GM13977 (cell line): ENCODE measurements at regions not wholly inside any gene's neighbourhood (a gene's known extent, or its start where the extent isn't known, plus 50 kb on each side); places are given as distances from the start of the nearest gene placed in this dataset.

Experiments
- DNase-seq: peaks from one replicate; pipeline ENCODE4 v3.0.0; 2012; ENCODE audit warnings: low spot score
- in situ Hi-C: fragments of 300-500 bp; cut with MboI; formaldehyde crosslinking; loops from one replicate; pipeline ENCODE4 v1.12.0; 2022; ENCODE audit warnings: low sequenced_read_pairs, low pct_unique_long_range_greater_than_20kb, mixed read lengths, inconsistent platforms; ENCODE audit not compliant: unreplicated experiment
- TF ChIP-seq, protein P1 (sequence below): IDR thresholded peaks from 2 replicates; pipeline ENCODE4 v1.5.1; 2012; ENCODE audit warnings: mild to moderate bottlenecking, control low read depth; ENCODE audit not compliant: insufficient read depth; ENCODE audit errors: extremely low read depth, missing control alignments

- TF ChIP-seq, protein P1, sequence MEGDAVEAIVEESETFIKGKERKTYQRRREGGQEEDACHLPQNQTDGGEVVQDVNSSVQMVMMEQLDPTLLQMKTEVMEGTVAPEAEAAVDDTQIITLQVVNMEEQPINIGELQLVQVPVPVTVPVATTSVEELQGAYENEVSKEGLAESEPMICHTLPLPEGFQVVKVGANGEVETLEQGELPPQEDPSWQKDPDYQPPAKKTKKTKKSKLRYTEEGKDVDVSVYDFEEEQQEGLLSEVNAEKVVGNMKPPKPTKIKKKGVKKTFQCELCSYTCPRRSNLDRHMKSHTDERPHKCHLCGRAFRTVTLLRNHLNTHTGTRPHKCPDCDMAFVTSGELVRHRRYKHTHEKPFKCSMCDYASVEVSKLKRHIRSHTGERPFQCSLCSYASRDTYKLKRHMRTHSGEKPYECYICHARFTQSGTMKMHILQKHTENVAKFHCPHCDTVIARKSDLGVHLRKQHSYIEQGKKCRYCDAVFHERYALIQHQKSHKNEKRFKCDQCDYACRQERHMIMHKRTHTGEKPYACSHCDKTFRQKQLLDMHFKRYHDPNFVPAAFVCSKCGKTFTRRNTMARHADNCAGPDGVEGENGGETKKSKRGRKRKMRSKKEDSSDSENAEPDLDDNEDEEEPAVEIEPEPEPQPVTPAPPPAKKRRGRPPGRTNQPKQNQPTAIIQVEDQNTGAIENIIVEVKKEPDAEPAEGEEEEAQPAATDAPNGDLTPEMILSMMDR, result no peak
- no peak for DNase-seq
- in situ Hi-C loops, result no loop called here
Observed at GRCh38 chr3:139286241-139286640, 57.6 kb upstream of the MRPS22 start.

DNA sequence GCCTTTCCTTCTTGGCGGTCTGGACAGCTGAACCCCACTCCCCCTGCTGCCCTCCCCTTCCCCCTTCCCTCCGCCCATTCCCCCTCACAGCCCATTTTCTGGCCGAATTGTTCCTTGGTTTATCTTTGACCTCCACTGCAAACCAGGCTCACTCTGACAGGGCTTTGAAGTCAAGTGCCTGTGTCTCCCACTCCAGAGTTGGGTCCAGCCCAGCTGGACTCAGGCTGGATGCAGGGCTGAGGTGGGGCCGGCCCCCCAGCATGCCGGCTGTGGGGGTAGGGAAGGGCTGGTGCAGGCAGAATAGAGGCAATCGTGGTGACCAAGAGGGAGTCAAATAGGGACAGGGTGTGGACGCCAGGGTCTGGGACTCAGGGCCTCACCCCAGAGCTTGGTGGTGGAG is 57.0 kb upstream of the MRPS22 start:
- in situ Hi-C loops, result no loop called here

GRCh38 chr3:139287557-139287956 is 56.3 kb upstream of the MRPS22 start:
- TF ChIP-seq, protein P1, result no peak
- in situ Hi-C loops, result no loop called here
- DNase-seq, result no peak

More for the DNA sequence above, 57.0 kb upstream of the MRPS22 start:
- TF ChIP-seq, protein P1, result no peak
- no peak for DNase-seq

DNA sequence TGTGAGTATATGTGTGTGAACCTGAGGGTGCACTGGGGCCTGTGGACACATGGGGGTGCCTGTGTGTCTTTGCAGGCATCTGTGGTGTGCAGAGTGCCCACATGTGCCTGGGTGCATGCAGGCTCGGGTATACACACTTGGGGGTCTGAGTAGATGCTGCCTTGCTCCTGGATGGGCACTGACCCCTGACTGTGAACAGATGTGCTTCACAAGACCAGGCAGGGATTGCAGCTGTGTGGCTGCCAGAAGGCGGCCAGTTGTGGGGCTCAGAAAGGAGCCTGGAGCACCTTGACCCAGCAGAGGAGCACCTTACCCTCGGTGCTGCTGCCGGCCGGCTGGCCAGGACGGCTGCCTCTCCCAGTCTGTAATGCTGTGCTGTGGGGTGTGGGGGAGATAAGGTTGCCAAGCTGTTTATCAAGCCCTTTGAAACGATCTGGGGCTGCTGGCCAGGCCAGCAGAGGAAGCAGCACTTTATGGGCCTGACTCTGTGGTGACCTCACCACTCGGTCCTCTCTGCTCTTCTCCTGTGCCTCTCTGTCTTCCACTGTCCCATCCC is 55.5 kb upstream of the MRPS22 start:
- DNase-seq, result no peak
- TF ChIP-seq, protein P1, result no peak
- in situ Hi-C loops, result no loop called here

GRCh38 chr3:139289860-139290524 is 53.8 kb upstream of the MRPS22 start:
- no peak for DNase-seq
- TF ChIP-seq, protein P1, result no peak
- in situ Hi-C loops, result no loop called here

- DNase-seq, result no peak
- in situ Hi-C loops, result no loop called here
- TF ChIP-seq, protein P1, result no peak
Observed at GRCh38 chr3:139291276-139292051, 52.4 kb upstream of the MRPS22 start.
